Forelimb muscle (tissue), 1 donor: ENCODE measurements at regions not wholly inside any gene's neighbourhood (a gene's known extent, or its start where the extent isn't known, plus 50 kb on each side); places are given as distances from the start of the nearest gene placed in this dataset.

Experiments used
- DNase-seq: peaks from one replicate; pipeline ENCODE4 v3.0.0-alpha.2; 2013; ENCODE audit warnings: low read depth

- no peak for DNase-seq
Observed at GRCh38 chr12:95607642-95608041, 56.4 kb upstream of the USP44 start.

DNA sequence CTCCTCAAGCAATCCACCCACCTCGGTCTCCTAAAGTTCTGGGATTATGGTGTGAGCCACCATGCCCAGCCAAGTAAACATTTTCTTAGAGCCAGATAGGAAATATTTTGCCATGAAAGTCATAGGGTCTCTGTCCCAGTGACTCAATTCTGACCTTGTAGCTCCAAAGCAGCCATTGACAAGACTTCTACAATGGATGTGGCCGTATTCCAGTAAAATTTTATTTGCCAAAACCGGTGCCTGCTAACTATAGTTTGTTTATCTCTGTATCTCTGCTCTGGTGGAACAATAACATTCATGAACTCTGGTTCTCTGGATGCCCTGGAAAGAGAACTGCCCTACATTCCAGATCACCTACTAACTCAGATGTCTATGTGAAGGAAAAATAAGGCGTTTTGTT lies 54.6 kb upstream of the USP44 start:
- DNase-seq: no peak

DNA sequence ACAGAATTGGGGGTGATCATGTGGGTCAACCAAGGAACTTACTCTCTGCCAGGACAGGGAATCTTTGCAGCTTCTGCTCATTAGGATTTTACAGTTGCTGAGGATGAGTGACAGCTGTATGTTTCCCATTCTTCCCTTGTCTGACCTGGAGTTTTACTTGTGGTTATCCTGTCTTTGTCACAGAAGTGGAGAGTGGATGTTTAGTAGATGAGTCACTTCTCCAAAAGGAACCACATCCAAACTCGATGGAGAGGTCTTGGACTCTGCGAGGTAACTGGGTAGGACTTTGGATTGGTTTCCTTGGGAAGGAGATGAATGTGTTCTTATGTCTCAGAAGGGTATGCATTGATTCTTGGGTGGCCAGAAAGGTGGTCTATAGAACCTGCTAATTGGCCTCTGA lies 53.8 kb upstream of the USP44 start:
- DNase-seq: no peak

- no peak for DNase-seq
Observed at GRCh38 chr12:95603351-95604145, 52.3 kb upstream of the USP44 start.

DNA sequence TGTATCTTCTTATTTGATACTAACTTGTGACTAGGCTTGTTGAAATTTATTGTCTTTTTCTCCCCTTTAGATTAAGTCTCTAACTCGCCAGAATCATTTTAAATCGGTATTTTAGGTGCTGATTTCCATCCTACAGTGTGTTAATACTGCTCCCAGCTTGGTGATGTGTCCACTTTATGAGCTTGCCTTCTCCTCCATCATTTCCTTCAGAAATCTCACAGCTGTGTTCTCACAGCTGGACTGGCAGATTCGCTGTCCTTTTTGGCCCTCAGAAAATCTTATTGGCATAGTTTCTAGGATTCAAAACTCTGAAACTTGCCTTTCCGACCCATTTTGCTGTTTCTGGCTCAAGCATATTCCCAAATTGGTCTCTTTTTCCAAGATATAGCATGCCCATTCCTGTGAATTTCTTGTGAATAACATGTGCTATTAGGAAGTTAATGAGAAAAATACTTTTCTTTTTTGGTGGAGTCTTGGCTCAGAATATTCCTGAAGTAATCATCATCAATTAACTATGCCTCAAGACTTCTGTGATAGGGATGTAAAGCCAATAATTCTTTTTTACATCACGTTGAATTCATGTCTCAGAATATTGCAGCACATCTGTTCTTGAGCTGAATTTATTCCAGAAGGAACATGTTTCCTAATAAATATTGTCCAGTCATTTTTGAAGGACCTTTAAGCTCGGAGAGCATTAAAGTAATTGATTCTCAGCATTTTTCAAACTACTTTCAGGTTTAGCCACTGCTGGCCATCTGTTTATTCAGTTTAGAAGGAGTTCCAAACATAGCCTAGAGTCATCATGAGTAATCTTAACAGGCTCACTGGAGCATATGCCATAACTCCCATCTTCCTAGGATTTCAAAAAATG lies 50.0 kb upstream of the USP44 start:
- peak; percentile 79 for DNase-seq
